Right lobe of liver (tissue), 4 donors: ENCODE measurements at regions not wholly inside any gene's neighbourhood (a gene's known extent, or its start where the extent isn't known, plus 50 kb on each side); places are given as distances from the start of the nearest gene placed in this dataset.

Source experiments
- POLR2A ChIP-seq: fragments of 450-650 bp; IDR thresholded peaks from one replicate; pipeline ENCODE4 v1.6.1; 2017; ENCODE audit warnings: antibody characterized with exemption, mild to moderate bottlenecking
- TF ChIP-seq, protein P1 (sequence below), 4 donors: fragments of 200-600 bp in 3 of 4; fragments of 450-650 bp in 1 of 4; IDR thresholded peaks; one replicate each; pipeline versions ENCODE4 v1.5.1 to v1.8.0; 2016 to 2022; ENCODE audit warnings: antibody characterized with exemption in 4 of 4, mild to moderate bottlenecking in 2 of 4
- donor health status: DM: no; HTN: no; CAD: no.
- donor health status: DM: no; HTN: no; CAD: no.
- donor health status: DM: no; HTN: yes; CAD: no.

DNA sequence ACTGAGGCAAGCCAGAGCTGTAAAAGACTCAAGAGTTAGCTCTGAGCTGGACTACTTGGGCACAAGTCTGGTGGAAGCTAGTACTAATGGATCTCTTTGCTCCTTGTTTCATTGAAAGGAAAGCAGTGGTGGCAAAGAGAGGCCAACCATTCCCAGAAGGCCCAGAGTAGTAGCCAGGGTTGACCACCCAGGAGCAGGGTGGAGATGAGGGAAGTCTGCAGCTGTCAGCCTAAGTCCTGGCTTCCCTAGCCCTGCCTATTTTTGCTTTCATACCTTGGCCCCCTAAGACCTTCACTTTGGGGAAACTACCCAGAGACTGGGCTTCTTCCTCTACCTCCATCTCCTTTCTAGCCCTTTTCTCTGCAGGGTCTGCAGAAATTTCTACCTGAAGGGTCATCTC is 155.0 kb upstream of the NCAM1 start:
- TF ChIP-seq, protein P1, sequence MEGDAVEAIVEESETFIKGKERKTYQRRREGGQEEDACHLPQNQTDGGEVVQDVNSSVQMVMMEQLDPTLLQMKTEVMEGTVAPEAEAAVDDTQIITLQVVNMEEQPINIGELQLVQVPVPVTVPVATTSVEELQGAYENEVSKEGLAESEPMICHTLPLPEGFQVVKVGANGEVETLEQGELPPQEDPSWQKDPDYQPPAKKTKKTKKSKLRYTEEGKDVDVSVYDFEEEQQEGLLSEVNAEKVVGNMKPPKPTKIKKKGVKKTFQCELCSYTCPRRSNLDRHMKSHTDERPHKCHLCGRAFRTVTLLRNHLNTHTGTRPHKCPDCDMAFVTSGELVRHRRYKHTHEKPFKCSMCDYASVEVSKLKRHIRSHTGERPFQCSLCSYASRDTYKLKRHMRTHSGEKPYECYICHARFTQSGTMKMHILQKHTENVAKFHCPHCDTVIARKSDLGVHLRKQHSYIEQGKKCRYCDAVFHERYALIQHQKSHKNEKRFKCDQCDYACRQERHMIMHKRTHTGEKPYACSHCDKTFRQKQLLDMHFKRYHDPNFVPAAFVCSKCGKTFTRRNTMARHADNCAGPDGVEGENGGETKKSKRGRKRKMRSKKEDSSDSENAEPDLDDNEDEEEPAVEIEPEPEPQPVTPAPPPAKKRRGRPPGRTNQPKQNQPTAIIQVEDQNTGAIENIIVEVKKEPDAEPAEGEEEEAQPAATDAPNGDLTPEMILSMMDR (IDR thresholded peaks at IDR 0.05), result no peak
- no peak for TF ChIP-seq POLR2A
